RWPE2 (cell line): ENCODE measurements at regions not wholly inside any gene's neighbourhood (a gene's known extent, or its start where the extent isn't known, plus 50 kb on each side); places are given as distances from the start of the nearest gene placed in this dataset.
A peak's percentile ranks its signal among the peaks of the same experiment; 100 is the strongest.
"Not testable (repeated sequence)": the region's sequence is repeated elsewhere in the genome, so short reads cannot be mapped to it uniquely, and the experiment has no call there.

ENCODE experiments used
- ATAC-seq: fragments of 200-7000 bp; cut with Tn5 transposase; 3 replicates; pipeline ENCODE4 v1.9.1; 2021; ENCODE audit warnings: low read depth
- DNase-seq: peaks from one replicate; pipeline ENCODE4 v3.0.0-alpha.2; 2020; ENCODE audit warnings: low spot score
- H3K27ac ChIP-seq: fragments of 450-650 bp; 2 replicates; pipeline ENCODE4 v1.5.1; 2017; ENCODE audit warnings: mild to moderate bottlenecking; ENCODE audit not compliant: poor library complexity, severe bottlenecking
- H3K27me3 ChIP-seq: fragments of 250-450 bp; sonication (Bioruptor Pico); 2 replicates; pipeline ENCODE4 v1.5.1; 2021; ENCODE audit warnings: mild to moderate bottlenecking, moderate library complexity; ENCODE audit not compliant: insufficient read depth, poor library complexity, severe bottlenecking
- H3K36me3 ChIP-seq: fragments of 250-450 bp; sonication (Bioruptor Pico); 2 replicates; pipeline ENCODE4 v1.5.1; 2020; ENCODE audit warnings: low read depth, mild to moderate bottlenecking, moderate library complexity
- H3K4me1 ChIP-seq: fragments of 250-450 bp; sonication (Bioruptor Pico); 2 replicates; pipeline ENCODE4 v1.5.1; 2021; ENCODE audit warnings: mild to moderate bottlenecking, moderate library complexity; ENCODE audit not compliant: insufficient read depth, poor library complexity, severe bottlenecking
- H3K4me3 ChIP-seq: fragments of 250-450 bp; sonication (Bioruptor Pico); 2 replicates; pipeline ENCODE4 v1.5.1; 2021; ENCODE audit warnings: mild to moderate bottlenecking, moderate library complexity; ENCODE audit not compliant: severe bottlenecking
- H3K9me3 ChIP-seq: fragments of 250-450 bp; sonication (Bioruptor Pico); 2 replicates; pipeline ENCODE4 v1.5.1; 2021; ENCODE audit warnings: mild to moderate bottlenecking, moderate library complexity; ENCODE audit not compliant: severe bottlenecking
- CTCF ChIP-seq: fragments of 450-650 bp; IDR thresholded peaks from one replicate; pipeline ENCODE4 v1.5.1; 2017; ENCODE audit warnings: mild to moderate bottlenecking, moderate library complexity; ENCODE audit not compliant: poor library complexity, severe bottlenecking

- Histone ChIP-seq H3K27me3 (no peaks in the 10 kb centered on the region), H3K4me1 (peaks cover 10% of the 10 kb centered on the region), H3K9me3 (peaks cover 15% of the 10 kb centered on the region), H3K27ac (no peak overlapping the region), H3K4me3 (no peak overlapping the region), H3K36me3 (no peaks in the 10 kb centered on the region)
- ATAC-seq (no peak), DNase-seq (no peak)
- no peak for TF ChIP-seq CTCF
These were observed 81.6 kb upstream of the EZR start for GRCh38 chr6:158900663-158901312.

GRCh38 chr6:158897236-158897635 lies 78.1 kb upstream of the EZR start:
- H3K4me3 ChIP-seq: no peak overlapping the region
- H3K36me3 ChIP-seq: no peaks in the 10 kb centered on the region
- peaks cover 10% of the 10 kb centered on the region for H3K4me1 ChIP-seq
- H3K27ac ChIP-seq: peak overlapping the region; percentile 23
- TF ChIP-seq CTCF: no peak
- no peaks in the 10 kb centered on the region for H3K27me3 ChIP-seq
- ATAC-seq: peak; percentile 83
- H3K9me3 ChIP-seq: peaks cover 2% of the 10 kb centered on the region
- DNase-seq: no peak

- Histone ChIP-seq H3K36me3 (no peaks in the 10 kb centered on the region), H3K4me1 (peaks cover 10% of the 10 kb centered on the region), H3K27me3 (no peaks in the 10 kb centered on the region), H3K27ac (no peak overlapping the region), H3K4me3 (no peak overlapping the region), H3K9me3 (peaks cover 2% of the 10 kb centered on the region)
- no peak for TF ChIP-seq CTCF
- no peak for DNase-seq
- no peak for ATAC-seq
These were observed 76.5 kb upstream of the EZR start for GRCh38 chr6:158895661-158896060.

GRCh38 chr6:158894193-158894592 lies 75.0 kb upstream of the EZR start:
- peak; percentile 96 for ATAC-seq
- Histone ChIP-seq H3K27me3 (no peaks in the 10 kb centered on the region), H3K4me3 (no peak overlapping the region), H3K9me3 (peaks cover 2% of the 10 kb centered on the region), H3K4me1 (peaks cover 10% of the 10 kb centered on the region), H3K36me3 (no peaks in the 10 kb centered on the region), H3K27ac (peak overlapping the region; percentile 38)
- no peak for TF ChIP-seq CTCF
- no peak for DNase-seq

- DNase-seq (no peak), ATAC-seq (no peak)
- Histone ChIP-seq H3K9me3 (peaks cover 2% of the 10 kb centered on the region), H3K4me3 (no peak overlapping the region), H3K4me1 (peaks cover 4% of the 10 kb centered on the region), H3K27me3 (no peaks in the 10 kb centered on the region), H3K27ac (no peak overlapping the region), H3K36me3 (no peaks in the 10 kb centered on the region)
- TF ChIP-seq CTCF: no peak
These were observed 73.1 kb upstream of the EZR start for GRCh38 chr6:158892266-158892665.

GRCh38 chr6:158891560-158891959 lies 72.4 kb upstream of the EZR start:
- H3K27ac ChIP-seq: not testable (repeated sequence)

GRCh38 chr6:158888171-158888570 lies 69.0 kb upstream of the EZR start:
- ATAC-seq, DNase-seq, H3K4me1 ChIP-seq, H3K9me3 ChIP-seq, H3K27me3 ChIP-seq, H3K36me3 ChIP-seq, H3K4me3 ChIP-seq: not testable (repeated sequence)
- peak overlapping the region; percentile 29 for H3K27ac ChIP-seq

More at GRCh38 chr6:158891560-158891959, 72.4 kb upstream of the EZR start:
- H3K27me3 ChIP-seq, H3K36me3 ChIP-seq, DNase-seq, H3K4me1 ChIP-seq, H3K9me3 ChIP-seq, ATAC-seq, H3K4me3 ChIP-seq: not testable (repeated sequence)
